HG02970 (cell line): ENCODE measurements at regions not wholly inside any gene's neighbourhood (a gene's known extent, or its start where the extent isn't known, plus 50 kb on each side); places are given as distances from the start of the nearest gene placed in this dataset.
"Not testable (repeated sequence)": the region's sequence is repeated elsewhere in the genome, so short reads cannot be mapped to it uniquely, and the experiment has no call there.

Experiments used
- ATAC-seq: cut with Tn5 transposase; IDR thresholded peaks from one replicate; pipeline ENCODE4 v1.9.1; 2021; ENCODE audit warnings: mild to moderate bottlenecking, moderate library complexity, moderate number of reproducible peaks; ENCODE audit not compliant: unreplicated experiment, low FRiP score

DNA sequence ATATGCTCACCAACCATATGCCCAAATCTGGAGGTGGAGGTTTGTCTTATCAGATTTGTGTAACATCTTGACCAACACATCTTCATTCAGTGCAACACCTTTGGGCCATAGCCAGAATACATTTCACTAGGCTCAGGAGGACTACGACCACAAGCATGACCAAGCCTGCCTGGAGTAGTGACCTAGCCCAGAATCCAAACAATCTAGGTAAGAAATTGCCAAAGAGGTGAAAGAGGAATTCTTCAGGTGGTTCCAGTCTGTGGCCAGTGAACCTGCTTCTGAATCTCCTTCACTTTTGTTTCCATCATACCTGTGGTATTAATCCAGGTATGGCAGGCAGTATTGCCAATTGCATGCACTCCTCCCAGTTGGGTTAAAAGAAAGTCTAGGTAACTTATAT is 112.8 kb upstream of the RAB18 start:
- ATAC-seq: no peak

GRCh38 chr10:27390681-27391080 is 113.4 kb upstream of the RAB18 start:
- no peak for ATAC-seq

GRCh38 chr10:27388761-27389399 is 115.2 kb upstream of the RAB18 start:
- no peak for ATAC-seq

- ATAC-seq: no peak
These were observed 120.2 kb upstream of the RAB18 start for GRCh38 chr10:27383595-27384542.

GRCh38 chr10:27382176-27382575 is 121.9 kb upstream of the RAB18 start:
- no peak for ATAC-seq

- no peak for ATAC-seq
These were observed 123.2 kb upstream of the RAB18 start for GRCh38 chr10:27380929-27381358.

GRCh38 chr10:27379041-27379440 is 125.1 kb upstream of the RAB18 start:
- ATAC-seq: not testable (repeated sequence)

- ATAC-seq: no peak
These were observed 130.4 kb upstream of the RAB18 start for GRCh38 chr10:27373566-27374160.

- ATAC-seq: no peak
These were observed 131.5 kb upstream of the ACBD5 start for GRCh38 chr10:27372095-27372494.

GRCh38 chr10:27371375-27371774 is 130.8 kb upstream of the ACBD5 start:
- ATAC-seq: not testable (repeated sequence)

GRCh38 chr10:27369880-27370279 is 129.3 kb upstream of the ACBD5 start:
- no peak for ATAC-seq

GRCh38 chr10:27368706-27369105 is 128.1 kb upstream of the ACBD5 start:
- no peak for ATAC-seq

DNA sequence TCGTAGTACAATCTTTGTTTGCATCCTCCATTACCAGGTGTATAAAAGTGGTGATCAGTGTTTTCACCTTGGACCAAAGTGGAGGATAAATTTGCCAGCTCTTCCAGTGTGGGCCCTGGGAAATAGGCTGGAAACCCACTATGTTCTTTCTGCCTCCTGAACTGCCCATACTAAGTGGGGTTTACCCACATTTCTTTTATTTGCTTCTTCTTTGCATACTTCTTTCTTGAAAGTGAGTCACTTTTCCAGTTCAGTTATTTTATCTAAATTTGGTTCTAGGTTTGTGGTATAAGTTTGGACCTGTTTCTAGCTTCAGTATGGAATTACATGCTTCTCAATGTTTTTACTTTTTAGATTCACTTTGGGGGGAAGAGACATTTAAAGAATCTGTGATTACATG is 126.2 kb upstream of the ACBD5 start:
- no peak for ATAC-seq

DNA sequence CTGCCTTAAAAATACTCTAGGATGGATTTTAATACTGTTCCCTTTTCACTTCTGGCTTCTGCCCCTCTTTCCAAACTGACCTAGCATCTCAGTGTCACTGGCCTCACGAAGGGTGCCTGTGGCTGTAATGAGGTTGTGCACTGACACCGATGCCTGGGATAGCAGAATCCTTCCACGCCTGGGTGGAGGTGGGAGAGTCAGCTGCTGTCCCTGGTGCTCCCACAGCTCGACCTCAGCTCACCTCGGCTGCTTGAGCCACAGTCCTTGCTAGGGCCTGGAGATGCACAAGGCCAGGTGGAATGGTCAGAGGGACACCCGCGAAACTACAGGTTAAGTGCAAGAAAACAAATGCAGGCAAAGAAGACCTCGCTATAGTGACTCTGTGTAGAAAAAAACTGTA is 123.4 kb upstream of the ACBD5 start:
- no peak for ATAC-seq

DNA sequence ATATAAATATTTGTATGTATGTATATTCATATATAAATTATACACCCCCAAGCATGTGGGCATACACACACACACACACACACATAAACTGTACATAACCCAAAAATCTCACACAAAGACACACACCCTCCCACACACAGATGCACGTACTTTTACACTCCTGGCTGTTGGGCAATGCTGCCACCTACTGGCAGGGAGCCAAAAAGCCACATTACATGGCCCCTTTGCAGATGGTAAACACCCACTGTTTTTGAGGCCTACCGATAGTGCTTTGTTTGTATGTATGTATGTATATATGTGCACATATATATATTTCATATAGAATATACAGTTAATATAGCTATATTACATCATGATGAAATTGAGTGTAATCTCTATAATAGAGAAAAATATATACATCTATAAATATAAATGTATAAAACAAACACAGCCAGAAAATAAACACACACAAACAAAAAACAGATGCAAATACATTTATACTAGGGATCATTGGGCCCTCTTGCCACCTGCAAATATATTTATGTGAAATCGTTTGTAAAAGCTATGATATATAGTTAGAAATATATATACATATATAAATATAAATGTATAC is 120.1 kb upstream of the ACBD5 start:
- ATAC-seq: no peak

GRCh38 chr10:27359792-27360355 is 119.3 kb upstream of the ACBD5 start:
- no peak for ATAC-seq

DNA sequence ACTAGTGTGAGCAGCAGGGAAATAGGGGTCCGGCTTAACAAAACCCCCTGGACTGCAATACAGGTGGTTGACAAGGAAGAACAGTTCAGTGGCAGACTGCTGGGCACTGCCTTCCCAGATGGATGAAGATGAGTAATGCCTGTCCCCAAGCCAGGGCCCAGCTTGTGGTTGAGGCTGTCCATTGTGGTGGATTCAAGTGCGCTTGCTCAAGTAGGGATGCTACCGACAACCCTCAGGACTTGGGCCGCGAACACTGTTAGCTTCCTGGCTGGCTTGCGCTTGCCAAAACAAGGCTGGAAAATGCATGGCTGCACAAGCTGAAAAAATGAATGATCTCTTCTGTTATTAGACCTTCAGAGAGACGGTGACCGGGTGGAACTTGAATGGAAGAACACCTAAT is 116.1 kb upstream of the ACBD5 start:
- ATAC-seq: no peak

DNA sequence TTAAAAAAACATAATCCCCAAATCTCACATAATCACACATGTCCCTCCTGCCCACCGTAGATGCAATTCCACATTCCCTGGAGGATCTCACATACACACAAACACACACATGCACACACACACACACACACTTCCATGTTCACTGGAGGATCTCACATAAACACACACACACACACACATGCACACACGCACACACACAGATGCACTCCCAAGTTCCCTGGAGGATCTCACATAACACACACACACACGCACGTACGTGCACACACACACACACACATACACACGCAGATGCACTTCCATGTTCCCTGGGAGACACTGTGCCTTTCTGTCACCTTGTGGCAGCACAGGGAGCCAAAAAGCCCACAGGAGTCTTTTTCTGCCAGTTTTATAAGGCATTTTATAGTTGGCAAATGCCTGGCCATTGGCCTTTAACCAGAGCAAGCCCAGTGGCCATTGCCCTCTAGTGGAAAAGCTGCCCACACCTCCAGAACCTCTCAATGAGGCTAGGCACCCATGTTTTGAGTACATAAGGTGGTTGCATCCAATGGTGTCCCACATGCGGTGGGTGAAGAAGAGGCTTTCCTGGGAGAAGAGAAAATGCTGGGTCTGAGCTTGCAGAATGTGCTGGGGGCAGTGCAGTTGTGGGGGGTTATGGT is 115.4 kb upstream of the ACBD5 start:
- ATAC-seq: no peak

DNA sequence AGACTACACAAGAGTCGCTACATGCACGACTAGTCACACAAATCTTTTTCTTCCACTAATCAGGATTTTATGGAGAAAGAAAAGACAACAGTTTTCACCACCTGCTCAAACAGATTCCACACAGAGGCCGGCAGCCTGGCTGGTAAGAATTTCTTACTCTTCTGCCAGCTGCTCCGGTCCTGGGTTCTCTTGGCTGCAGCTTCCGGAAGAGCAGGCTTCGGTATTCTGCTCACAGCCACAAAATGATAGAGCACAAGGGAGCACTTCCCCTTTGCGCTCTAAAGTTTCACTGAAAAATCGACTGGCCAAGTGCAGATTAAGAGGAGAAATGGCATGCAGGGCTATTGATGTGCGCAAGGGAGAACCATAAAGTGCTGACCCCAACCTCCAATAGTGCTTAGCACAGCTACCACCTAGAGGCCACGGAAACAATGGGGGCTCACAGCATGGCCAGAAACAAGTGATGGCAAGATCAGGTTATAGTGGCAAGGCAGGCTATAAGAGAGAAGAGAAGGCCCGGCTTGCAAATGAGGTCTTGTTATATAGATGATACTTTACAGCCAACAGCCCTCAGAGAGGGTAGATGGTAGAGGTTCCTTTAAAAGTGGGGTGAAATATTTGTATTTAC is 114.2 kb upstream of the ACBD5 start:
- ATAC-seq: peak; percentile 49

- ATAC-seq: not testable (repeated sequence)
These were observed 113.5 kb upstream of the ACBD5 start for GRCh38 chr10:27354100-27354499.
